ENCODE measurements at regions not wholly inside any gene's neighbourhood (a gene's known extent, or its start where the extent isn't known, plus 50 kb on each side); places are given as distances from the start of the nearest gene placed in this dataset.

DNA sequence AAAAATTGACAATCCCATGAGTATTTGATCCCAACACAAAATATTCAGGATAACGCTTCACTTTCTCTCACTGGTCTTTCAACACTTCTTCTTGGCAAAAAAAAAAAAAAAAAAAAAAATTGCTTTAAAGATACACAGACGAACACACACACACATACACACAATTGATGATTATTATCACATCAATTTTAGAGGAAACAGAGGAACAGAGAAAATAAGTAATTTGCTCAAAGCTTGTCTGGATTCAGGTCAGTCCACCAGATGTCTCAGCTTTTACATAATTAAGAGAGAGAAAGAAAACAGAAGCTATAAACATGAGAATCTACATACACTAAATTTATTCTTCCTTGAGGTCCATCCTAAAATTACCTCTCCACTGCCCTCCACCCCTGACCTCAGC, 183.4 kb downstream of the MZT1 start:
- Histone ChIP-seq H3K79me2 (ENCODE audit: low read depth) (no peaks in the 10 kb centered on the region), H3K4me1 (no peaks in the 10 kb centered on the region), H3K9ac (no peak overlapping the region), H3K9me3 (ENCODE audit: low read depth) (no peaks in the 10 kb centered on the region), H3F3A (ENCODE audit: low read depth) (no peaks in the 10 kb centered on the region), H3K4me2 (no peak overlapping the region), H3K27ac (no peak overlapping the region), H3K36me3 (no peaks in the 10 kb centered on the region), H2AFZ (replicated peaks) (no peak overlapping the region), H3K4me3 (no peak overlapping the region), H3K27me3 (peaks cover 49% of the 10 kb centered on the region), H4K20me1 (ENCODE audit: low read depth) (no peaks in the 10 kb centered on the region)
- Mint-ChIP-seq H3K4me1 (peaks cover 4% of the 10 kb centered on the region), H3K36me3 (no peaks in the 10 kb centered on the region), H3K27me3 (ENCODE audit: insufficient read depth, low read depth) (peaks cover 22% of the 10 kb centered on the region), H3K27ac (no peak overlapping the region), H3K4me3 (no peak overlapping the region), H3K9me3 (peaks cover 2% of the 10 kb centered on the region)
- TF ChIP-seq CTCF (IDR thresholded peaks at IDR 0.05) (no peak), EZH2phosphoT487 (IDR thresholded peaks at IDR 0.05) (no peak), EZH2 (IDR thresholded peaks at IDR 0.05) (no peak)
- no peak for DNase-seq (ENCODE audit: low spot score)

DNA sequence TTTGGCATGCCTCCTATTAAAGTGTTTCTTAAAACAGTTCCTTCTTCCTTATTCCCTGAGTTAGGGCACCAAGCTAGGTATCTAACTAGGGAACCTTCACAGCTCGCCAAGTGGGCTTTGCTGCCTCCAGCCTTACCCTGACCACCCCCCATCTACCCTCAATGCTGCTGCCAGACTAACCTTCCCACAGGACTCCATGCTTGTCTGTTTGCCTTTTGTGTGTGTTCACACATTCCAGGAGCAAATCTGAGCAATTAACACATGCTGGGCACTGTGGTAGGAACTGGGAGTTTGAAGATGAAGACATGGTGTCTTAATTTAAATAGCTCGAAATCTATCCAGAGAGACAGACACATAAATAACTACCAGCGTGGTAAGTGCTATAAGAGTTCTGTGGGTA, 185.2 kb downstream of the MZT1 start:
- no peak overlapping the region for H3K27ac ChIP-seq
- no peak overlapping the region for H2AFZ ChIP-seq (replicated peaks)
- Mint-ChIP-seq H3K27me3 (ENCODE audit: insufficient read depth, low read depth) (peaks cover 38% of the 10 kb centered on the region), H3K9me3 (peaks cover 2% of the 10 kb centered on the region), H3K4me1 (peaks cover 4% of the 10 kb centered on the region), H3K36me3 (no peaks in the 10 kb centered on the region), H3K4me3 (no peak overlapping the region), H3K27ac (no peak overlapping the region)
- no peak overlapping the region for H3K4me2 ChIP-seq
- H3K79me2 ChIP-seq (ENCODE audit: low read depth) = no peaks in the 10 kb centered on the region
- no peaks in the 10 kb centered on the region for H3K9me3 ChIP-seq (ENCODE audit: low read depth)
- no peaks in the 10 kb centered on the region for H3K4me1 ChIP-seq
- no peak overlapping the region for H3K4me3 ChIP-seq
- peaks cover 67% of the 10 kb centered on the region for H3K27me3 ChIP-seq
- TF ChIP-seq CTCF (IDR thresholded peaks at IDR 0.05) (no peak), EZH2 (IDR thresholded peaks at IDR 0.05) (no peak), EZH2phosphoT487 (IDR thresholded peaks at IDR 0.05) (no peak)
- no peak overlapping the region for H3K9ac ChIP-seq
- DNase-seq (ENCODE audit: low spot score) = no peak
- H3F3A ChIP-seq (ENCODE audit: low read depth) = no peaks in the 10 kb centered on the region
- no peaks in the 10 kb centered on the region for H3K36me3 ChIP-seq
- no peaks in the 10 kb centered on the region for H4K20me1 ChIP-seq (ENCODE audit: low read depth)

GRCh38 chr13:72541674-72542073, 185.8 kb downstream of the MZT1 start:
- no peak overlapping the region for H2AFZ ChIP-seq (replicated peaks)
- Mint-ChIP-seq H3K27me3 (ENCODE audit: insufficient read depth, low read depth) (peaks cover 44% of the 10 kb centered on the region), H3K27ac (no peak overlapping the region), H3K4me3 (no peak overlapping the region), H3K4me1 (peaks cover 9% of the 10 kb centered on the region), H3K36me3 (no peaks in the 10 kb centered on the region), H3K9me3 (peaks cover 2% of the 10 kb centered on the region)
- H3K27me3 ChIP-seq = peaks cover 72% of the 10 kb centered on the region
- no peak overlapping the region for H3K27ac ChIP-seq
- no peak overlapping the region for H3K4me2 ChIP-seq
- no peaks in the 10 kb centered on the region for H3K79me2 ChIP-seq (ENCODE audit: low read depth)
- H3K9ac ChIP-seq = no peak overlapping the region
- H3K36me3 ChIP-seq = no peaks in the 10 kb centered on the region
- no peaks in the 10 kb centered on the region for H3K4me1 ChIP-seq
- no peaks in the 10 kb centered on the region for H4K20me1 ChIP-seq (ENCODE audit: low read depth)
- DNase-seq (ENCODE audit: low spot score) = no peak
- H3K9me3 ChIP-seq (ENCODE audit: low read depth) = no peaks in the 10 kb centered on the region
- no peak for TF ChIP-seq CTCF (IDR thresholded peaks at IDR 0.05)
- no peak for TF ChIP-seq EZH2 (IDR thresholded peaks at IDR 0.05)
- no peak for TF ChIP-seq EZH2phosphoT487 (IDR thresholded peaks at IDR 0.05)
- H3F3A ChIP-seq (ENCODE audit: low read depth) = no peaks in the 10 kb centered on the region
- no peak overlapping the region for H3K4me3 ChIP-seq
